ENCODE measurements at regions not wholly inside any gene's neighbourhood (a gene's known extent, or its start where the extent isn't known, plus 50 kb on each side); places are given as distances from the start of the nearest gene placed in this dataset.

DNA sequence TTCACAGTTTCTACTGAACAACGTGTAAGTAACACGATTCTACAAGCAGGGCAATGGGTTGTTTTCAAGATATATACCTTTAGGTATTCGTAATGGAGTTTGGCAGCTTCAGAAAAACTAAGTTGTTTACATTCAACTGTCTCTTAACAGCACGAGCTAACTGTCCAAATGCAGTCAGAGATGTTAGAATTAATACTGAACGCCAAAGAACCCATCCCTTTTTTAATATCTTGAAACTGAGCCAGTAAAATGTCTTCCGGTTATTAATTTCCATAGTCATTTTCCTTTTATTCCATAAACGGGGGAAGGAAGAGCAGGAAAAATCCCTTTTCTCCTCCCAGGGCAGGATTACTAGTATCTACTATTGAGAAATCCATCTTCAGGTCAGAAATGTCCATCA, 129.0 kb upstream of the THBS1 start:
- DNase-seq (ENCODE audit: low spot score) = no peak

DNA sequence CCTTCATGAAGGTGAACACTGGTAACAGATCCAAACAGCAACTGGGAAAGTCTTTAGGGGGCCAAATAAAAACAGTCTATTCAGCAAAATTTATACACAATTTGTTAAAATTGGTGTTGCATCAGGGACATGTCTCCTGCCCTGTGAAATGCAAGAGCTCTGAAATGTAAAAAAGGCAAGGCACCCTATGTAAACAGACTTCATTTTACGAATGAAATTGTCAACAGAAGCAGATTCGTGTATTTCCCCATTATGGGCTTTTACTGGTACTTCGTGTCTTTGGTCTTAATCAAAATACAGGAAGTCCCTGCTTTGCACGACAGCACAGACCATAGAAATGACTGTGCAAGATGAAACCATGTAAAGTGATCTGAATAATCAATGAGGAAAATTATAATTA, 127.3 kb upstream of the THBS1 start:
- DNase-seq (ENCODE audit: low spot score) = no peak

DNA sequence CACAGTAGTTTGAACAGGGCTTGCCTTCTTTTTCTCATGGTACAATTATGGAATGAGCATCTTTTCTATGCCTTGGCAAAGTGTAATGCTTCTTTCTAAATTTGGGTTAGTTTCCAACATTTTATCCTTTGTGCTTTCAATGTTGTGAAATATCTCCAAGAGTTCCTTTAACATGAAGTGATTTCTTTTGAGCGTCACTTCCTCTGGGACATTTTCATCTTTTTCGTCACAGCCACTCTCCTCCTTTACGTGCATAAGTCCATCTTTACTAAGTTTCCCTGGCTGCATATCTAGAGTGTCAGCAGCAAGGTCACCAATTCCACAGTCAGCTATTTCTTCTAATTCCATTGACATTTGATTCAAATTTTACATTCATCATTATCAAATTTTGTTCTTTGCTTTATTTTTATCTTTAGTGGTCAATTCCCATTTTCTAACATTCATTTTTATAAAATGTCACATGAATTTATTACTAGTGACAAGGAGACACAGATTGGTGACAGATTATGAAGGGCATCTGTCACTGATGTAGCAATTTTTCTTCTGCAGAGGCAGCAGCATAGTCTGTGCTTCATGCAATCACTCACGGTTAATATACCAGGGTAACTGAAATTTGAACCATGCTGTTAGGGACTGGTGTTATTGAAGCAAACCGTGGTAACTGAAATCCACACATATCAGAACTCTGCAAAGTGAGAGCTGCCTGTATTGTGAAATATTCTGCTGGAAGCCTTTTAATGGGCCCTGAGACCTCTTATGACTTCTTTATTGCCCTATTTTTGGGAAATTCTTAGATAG, 126.5 kb upstream of the THBS1 start:
- DNase-seq (ENCODE audit: low spot score) = peak; percentile 19

DNA sequence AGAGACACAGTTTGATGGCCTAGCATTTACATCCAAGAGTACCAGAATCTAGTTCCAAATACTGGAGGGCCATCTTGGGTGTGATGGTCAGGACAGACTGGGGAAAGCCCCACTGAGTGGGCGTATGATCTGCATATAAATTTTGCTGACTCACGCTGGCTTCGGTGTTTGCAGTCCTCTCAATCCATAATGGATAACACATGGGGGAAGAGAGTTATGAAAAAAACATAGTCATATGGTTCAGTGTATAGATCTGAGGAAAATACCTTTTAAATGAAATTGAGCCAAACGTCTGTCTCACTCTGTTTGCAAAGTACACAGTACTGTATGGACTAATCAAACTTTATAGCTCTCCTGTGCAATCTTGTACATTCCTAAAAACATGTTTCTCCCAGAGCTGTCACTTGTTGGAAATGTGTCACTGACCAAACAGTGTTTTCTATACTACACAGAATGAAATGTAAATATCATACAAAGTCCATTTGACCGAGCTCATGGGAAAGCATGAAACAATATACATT, 125.3 kb upstream of the THBS1 start:
- peak; percentile 40 for DNase-seq (ENCODE audit: low spot score)

DNA sequence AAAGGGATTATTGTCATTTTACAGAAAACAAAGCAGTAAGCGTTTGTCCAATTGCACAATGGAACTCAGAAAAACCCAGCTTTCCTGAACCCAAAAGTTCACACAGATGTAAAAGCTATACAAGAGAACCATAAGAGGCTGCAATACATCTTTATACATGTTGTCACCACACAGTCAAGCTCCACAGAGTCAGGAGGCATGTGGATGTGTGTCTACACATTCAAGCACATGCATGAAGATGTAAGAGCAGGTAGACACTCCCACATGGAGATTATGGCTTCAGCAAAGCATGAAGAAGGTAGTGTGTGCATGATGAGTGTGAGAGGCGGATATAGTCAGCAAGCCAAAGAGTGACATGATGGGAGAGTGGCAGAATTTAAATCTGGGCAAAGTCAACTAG, 124.7 kb upstream of the THBS1 start:
- no peak for DNase-seq (ENCODE audit: low spot score)

DNA sequence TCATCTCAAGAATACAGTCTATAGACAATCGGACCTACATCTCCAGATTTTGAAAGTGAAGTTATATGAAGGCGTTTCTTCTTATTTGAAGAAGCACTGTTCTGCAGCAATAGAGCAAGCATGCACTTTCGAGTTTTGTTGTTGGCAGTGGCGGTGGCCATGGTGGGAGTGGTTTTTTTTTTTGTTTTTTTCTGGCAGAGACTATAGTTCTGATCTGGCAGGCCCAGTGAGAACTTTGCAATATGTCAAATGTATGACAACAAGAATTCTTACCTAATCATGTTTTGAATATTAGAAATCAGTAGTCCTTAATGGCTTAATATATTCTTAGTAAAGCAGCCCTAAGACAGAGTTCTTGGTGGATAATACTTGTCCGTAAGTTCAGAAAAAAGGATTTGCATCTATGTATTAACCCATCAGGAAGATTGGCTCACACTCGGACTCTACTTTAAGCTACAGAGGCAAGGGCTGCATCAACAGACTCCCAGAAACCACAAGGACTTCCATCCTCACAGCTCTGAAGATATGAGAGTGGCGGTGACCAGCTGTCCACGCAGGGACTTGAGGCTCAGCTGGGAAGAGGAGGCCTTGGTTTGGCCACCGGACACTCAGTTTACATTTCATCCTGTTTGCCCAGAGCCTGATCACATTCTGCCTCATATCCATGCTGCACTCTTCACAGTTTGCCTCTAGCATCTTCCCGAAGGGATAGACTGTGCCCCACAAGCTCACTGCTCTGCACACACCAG, 124.1 kb upstream of the THBS1 start:
- DNase-seq (ENCODE audit: low spot score) = no peak

DNA sequence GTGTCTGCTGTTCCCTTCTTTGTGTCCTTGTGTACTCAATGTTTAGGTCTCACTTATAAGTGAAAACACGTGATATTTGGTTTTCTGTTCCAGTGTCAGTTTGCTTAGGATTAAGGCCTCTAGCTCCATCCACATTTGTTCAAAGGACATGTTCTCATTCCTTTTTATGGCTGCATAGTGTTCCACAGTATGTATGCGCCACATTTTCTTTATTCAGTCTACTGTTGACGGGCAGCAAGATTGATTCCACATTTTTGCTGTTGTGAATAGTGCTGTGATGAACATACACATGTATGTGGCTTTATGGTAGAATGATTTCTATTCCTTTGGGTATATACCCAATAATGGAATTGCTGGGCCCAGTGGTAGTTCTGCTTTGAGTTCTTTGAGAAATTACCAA, 122.7 kb upstream of the THBS1 start:
- DNase-seq (ENCODE audit: low spot score) = no peak

DNA sequence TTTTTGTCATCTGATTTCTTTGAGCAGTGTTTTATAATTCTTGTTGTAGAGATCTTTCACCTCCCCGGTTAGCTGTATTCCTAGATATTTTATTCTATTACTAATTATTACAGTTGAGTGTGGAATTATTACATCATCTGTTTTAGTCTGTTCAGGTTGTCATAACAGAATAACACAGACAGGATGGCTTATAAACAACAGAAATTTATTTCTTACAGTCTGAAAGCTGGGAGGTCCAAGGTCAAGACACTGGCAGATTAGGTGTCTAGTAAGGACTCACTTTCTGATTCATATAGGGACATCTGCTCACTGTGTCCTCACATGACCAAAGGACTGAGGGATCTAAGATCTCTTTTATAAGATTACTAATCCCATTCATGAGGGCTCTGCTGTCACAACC, 121.3 kb upstream of the THBS1 start:
- no peak for DNase-seq (ENCODE audit: low spot score)

DNA sequence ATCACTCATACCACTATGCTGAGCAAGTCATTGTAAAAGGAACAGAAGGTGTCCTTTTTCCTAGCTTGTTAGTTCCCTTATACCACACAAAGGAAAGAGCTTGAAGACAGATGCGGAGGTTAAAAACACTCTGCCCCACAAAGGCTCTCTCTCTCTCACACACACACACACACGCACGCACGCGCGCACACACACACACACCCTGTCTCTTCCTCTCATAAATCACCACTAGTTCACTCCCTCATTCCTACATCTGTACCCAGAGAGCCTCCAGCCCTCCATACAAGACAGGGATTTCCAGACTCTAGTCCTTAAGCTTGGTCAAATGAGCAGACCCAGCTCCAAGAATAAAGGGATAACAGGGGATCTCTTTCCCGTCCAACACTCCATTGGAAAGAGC, 120.1 kb upstream of the THBS1 start:
- DNase-seq (ENCODE audit: low spot score) = no peak

DNA sequence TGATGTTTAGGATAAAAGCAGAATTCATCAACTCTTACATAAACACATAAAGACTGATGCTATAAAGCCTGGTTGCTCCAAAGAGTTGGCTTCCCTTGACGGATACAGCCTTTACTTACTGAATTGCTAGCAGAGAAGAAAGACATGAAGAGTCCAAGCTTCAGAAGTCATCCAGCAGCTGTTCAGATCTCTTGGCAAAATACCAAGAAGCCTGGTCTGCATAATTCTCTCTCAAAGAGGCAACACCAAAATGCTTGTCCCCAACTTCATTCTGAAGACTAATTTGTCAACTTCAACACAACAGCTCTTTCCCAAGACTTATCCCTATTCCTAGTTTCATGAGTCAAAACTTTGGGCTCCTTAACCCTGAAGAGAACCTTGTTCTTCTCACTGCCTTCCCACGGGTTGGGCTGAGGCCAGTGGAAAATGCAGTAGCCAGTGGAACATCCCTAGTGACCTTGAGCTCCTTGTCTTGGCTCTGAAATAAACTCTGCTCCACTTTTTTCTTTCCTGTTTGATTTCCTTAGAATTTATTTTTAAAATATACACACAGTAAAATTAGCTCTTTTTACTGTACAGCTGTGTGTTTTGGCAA, 119.2 kb upstream of the THBS1 start:
- no peak for DNase-seq (ENCODE audit: low spot score)

DNA sequence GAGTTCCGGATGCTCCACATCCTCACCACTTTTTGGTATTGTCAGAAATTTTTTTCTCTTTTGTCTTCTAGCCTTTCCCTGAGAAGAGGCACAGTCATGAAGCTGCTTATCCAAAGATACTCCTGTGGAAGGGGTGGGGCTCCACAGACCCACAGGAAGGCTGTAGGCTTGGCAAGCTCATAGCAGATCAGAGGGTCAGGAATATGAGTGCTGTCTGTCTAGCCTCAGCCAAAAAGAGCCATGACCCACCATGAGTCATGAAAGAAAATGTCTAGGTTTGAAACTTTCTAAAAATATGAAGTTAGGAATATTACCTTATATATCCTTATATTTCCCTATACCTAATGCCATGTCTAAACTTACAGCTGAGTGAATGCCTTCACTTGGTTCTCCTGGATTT, 118.2 kb upstream of the THBS1 start:
- no peak for DNase-seq (ENCODE audit: low spot score)

DNA sequence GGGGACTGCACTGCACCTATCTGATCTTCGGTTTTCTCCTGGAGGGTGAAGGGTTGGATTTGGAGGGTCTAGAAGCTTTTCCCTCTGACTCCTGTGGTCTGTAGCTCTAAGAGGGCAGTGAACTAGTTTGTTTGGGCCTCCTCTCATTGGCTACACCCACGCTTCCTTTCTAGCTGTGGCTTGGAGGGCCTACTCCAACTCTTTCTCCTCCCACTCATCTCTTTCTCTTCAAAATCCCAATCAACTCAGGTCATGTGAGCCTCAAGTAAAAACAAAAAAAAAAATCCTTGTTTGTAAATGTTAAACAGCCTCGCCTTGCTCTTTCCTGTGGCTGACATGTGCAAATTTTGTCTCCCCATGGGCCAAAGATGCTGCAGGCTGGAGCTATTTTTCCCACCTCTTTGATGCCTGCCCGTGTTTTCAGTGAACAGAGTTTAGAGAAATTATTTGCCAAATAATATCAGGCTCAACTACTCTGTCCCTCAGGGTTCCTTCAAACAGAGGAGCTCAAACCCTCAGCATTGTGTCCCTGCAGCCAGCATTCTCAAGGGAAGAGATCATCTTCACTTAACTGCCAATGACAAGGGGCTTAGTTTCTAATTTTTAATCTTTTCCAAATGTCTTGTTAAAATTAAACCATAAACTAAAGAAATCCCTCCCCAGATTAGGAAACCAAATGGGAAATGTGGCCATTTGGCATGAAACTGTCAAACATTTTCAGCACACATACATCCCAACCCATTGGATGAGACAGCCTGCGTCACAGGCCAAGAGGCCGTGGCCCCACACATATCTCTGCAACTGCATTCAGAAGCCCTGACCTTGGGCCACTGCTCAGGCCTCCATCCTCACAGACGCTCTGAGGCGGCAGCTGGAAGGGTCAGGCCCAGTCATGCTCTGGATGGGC, 114.8 kb upstream of the THBS1 start:
- peak; percentile 62 for DNase-seq (ENCODE audit: low spot score)

DNA sequence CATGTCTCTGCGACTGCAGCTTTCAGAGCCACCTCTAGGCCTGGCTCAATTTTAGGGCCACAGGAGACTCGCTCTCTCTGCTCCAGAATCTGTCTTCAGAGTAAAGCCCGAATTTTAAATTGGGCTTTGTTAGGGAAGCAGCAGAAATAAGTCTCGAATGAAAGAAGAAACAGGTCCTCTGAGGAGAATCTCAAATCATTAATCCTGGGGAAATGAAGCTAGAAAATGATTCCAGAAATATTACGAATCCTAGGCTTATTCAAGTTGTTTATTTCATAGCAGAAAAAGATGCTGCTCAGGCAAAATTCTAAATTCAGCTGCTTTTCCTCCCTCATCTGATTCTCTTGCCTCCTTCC, 114.2 kb upstream of the THBS1 start:
- DNase-seq (ENCODE audit: low spot score) = no peak

DNA sequence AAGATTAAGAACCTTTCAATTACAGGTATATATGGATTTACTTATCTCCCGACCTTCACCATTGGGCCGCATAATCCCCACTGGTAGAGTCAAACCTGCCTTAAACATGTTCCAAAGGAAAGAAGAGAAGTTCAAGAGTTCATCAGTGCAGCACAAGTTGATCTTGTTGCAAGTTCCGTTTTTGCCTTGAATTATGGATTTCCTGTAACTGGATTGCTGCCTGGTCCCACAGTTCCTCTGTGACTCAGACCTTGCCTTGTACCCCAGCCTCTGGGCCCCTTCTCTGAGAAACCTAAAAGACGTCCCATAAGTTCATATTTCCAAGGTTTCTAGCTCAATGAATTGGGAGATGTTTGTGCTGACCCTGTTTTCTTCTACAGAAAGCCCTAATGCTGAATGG, 112.5 kb upstream of the THBS1 start:
- DNase-seq (ENCODE audit: low spot score) = no peak

DNA sequence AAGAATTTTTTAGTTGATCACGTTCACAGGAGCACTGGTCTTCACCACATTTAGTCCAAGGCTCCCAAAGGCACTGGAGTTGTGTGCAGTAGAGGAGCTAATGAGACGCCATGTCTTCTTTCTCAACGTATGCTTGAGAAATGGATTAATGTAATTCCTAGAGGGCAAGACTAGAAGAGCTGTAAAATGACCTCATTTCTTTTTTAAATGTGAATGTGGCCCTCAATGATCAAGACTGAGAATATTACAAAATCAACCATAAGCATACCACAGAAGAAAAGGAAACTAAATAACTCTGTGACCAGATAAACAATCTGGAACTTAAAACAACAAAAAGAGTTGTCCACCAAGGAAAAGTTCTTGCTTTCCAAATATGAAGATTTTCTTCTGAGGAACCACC, 112.1 kb upstream of the THBS1 start:
- no peak for DNase-seq (ENCODE audit: low spot score)

DNA sequence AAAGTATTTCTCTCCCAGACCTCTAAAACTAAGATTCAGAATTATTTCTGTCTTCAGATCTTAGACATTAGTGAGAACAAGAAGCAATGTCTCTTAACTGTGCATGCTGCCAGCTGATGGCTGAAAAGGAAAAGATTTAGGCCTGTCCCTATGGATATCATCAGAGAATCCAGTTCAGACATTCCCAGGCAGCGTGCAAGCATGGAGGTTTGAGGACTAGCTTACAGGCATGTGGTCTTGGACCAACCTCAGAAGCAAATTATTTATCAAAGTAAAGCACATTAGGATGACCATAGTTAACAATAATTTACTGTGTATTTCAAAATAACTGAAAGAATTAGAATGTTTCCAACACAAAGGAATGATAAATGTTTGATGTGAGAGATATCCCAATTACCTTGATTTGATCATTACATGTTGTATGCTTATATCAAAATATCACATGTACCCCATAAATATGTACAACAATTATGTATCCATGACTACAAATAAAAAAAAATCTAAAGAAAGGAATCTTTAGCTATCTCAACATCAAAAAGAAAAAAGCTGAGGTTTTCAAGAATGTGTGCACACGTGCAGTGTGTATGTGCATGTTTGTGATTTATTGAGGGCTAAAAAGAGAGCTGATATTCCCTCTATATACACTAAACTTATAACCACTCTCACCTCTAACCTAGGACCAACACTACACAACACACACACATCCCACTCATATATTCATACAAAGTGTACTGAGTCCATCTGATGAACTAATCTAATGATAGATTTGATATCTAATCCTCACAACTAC, 108.9 kb upstream of the THBS1 start:
- DNase-seq (ENCODE audit: low spot score) = no peak

DNA sequence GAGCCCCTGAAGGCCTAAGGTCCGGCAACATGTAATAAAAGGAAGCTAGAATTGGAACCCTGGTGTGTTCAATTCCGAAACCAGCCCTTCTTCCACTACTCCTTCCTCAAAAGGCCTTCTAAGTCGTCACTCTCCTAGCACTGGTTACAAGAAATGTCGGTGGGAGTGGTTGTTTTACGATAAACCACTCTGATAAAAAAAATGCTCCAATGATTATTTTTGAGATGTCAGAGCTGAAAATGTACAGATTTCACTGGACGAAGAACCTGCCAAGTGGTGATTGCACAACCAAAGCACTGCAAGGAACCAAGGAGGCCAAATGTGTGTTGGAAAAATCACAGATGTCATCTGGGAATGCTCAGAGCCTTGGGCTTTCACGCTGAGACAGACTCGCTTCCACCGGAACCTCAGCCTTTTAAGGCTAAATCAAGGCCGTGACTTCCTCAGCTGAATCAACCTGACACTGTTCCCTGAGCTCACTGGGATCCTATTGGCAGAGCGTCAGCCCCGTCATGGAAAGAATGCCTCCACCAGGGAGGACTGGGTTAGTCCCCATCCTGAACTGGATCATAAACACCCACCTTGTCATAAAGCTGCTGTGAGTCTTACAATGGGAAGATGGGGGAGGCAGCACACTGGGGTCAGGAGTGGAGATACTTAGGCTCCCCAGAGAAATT, 108.1 kb upstream of the THBS1 start:
- peak; percentile 88 for DNase-seq (ENCODE audit: low spot score)

DNA sequence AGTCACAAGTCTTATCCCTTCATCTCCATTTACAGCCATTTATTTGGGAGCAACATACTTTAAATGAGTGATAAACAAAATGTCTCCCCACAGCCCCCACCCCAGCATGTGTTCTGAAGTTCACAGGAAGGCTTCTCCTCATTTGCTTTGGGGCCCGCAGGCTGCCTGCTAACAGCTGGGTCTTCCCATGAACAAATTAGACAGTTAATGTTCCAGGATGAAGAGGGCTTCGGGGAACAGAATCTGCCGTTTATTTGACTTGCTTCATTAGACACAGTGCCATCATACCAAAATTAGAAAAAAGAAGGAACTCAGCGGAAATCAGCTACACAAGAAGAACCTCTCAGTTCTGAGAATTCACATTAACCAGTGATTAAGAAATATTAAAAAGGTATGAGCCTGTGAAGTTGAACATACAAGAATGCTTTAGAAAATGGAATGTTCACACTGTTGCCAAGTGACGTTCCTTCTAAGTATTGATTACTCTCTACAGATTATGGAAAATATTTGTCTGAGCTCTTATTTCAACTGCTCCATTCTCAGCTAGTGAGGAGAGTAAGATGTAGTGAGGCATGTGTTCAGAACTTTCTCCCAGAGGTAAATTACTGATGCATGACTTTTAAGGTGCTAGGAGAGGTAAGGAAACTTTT, 107.5 kb upstream of the THBS1 start:
- no peak for DNase-seq (ENCODE audit: low spot score)

DNA sequence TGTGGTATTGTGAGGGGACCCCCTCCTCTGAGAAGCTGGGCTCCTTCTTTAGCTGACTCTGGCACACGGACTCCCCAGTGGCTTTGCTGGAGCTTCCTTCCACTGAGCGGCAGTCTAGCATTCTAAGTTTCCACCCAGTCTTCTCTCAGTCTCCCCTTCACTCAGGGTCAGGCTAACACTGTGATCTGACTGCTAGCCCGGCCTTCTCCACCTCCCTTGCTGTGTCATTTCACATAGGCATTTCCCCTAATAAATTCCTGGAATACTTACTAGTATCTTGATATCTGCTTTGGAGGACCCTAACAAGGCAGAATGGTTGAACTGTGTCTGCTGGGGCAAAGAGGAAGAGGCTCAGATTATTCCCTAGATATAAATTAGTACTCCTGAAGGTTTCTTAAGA, 106.2 kb upstream of the THBS1 start:
- no peak for DNase-seq (ENCODE audit: low spot score)

DNA sequence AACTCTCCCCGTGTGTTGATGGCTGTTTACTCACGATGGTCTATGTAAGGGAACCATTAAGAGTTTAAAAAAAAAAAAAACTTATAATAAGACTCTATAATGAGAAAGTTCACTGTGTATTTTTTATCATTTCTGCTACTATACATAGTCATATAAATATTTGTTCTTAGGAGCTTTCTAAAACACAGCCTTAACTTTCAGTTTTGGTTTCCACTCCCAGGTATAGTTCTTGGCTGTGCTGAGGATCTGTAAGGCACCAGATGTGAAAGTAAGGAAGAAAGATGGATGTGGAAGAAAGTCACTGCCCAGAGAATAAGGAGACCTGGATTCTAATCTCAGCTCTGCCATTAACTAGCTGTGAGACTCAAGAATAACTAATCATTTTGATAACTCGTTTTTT, 101.9 kb upstream of the THBS1 start:
- DNase-seq (ENCODE audit: low spot score) = no peak

All from AG20443 (cell line).